ENCODE measurements at regions not wholly inside any gene's neighbourhood (a gene's known extent, or its start where the extent isn't known, plus 50 kb on each side); places are given as distances from the start of the nearest gene placed in this dataset.

DNA sequence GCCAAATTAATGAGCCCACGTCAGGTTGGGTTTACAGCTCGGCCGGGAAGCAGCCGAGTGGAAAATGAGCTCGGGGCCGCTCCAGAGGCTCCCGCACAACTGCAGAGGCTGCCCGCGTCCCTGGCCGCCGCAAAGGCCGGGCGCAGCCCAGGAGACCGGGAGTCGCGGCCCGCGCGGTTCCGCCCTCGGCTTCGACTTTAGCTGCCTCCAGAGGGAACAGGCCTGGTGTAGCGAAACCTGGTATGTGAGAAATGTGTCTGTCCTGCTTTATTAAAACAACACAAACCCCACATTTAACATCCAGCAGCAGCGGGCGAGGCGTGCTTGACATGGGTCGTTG, 66.2 kb downstream of the FOXD1 start:
- no peaks in the 10 kb centered on the region for H3K27me3 ChIP-seq (ENCODE audit: insufficient read depth, low read length)
- H3K4ac ChIP-seq (ENCODE audit: low read depth, low read length) = no peak overlapping the region
- H3K27ac Mint-ChIP-seq = no peak overlapping the region
- H3K9me3 ChIP-seq (ENCODE audit: control insufficient read depth, low read depth, low read length) = no peaks in the 10 kb centered on the region
- no peak overlapping the region for H3K4me2 ChIP-seq (ENCODE audit: insufficient read depth, insufficient read length, low read length)
- H3K79me2 ChIP-seq (ENCODE audit: insufficient read depth, low read length) = no peaks in the 10 kb centered on the region
- H3K4me1 ChIP-seq (ENCODE audit: insufficient read depth, low read length) = no peaks in the 10 kb centered on the region
- TF ChIP-seq, protein P1, sequence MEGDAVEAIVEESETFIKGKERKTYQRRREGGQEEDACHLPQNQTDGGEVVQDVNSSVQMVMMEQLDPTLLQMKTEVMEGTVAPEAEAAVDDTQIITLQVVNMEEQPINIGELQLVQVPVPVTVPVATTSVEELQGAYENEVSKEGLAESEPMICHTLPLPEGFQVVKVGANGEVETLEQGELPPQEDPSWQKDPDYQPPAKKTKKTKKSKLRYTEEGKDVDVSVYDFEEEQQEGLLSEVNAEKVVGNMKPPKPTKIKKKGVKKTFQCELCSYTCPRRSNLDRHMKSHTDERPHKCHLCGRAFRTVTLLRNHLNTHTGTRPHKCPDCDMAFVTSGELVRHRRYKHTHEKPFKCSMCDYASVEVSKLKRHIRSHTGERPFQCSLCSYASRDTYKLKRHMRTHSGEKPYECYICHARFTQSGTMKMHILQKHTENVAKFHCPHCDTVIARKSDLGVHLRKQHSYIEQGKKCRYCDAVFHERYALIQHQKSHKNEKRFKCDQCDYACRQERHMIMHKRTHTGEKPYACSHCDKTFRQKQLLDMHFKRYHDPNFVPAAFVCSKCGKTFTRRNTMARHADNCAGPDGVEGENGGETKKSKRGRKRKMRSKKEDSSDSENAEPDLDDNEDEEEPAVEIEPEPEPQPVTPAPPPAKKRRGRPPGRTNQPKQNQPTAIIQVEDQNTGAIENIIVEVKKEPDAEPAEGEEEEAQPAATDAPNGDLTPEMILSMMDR (conservative IDR thresholded peaks at IDR 0.05) = no peak
- no peaks in the 10 kb centered on the region for H4K20me1 ChIP-seq (ENCODE audit: control insufficient read depth, insufficient read depth, insufficient read length)
- no peak overlapping the region for H3K9ac ChIP-seq (ENCODE audit: extremely low read depth, insufficient read length, low read length)
- no peak overlapping the region for H3T11ph ChIP-seq (ENCODE audit: low read length)
- H3K23me2 ChIP-seq (ENCODE audit: insufficient read length, low read depth, low read length, poor library complexity, severe bottlenecking) = no peaks in the 10 kb centered on the region
- DNase-seq = peak; percentile 42
- H4K8ac ChIP-seq (replicated peaks; ENCODE audit: insufficient read length, low read depth, low read length) = no peak overlapping the region
- no peak overlapping the region for H4K5ac ChIP-seq (ENCODE audit: insufficient read length, low read depth, low read length)
- H3K79me1 ChIP-seq (ENCODE audit: insufficient read depth, low read depth, low read length, poor library complexity, severe bottlenecking) = no peaks in the 10 kb centered on the region
- WGBS (ENCODE audit: extremely low coverage, insufficient read length, low lambda C conversion rate) = no CpG with 5 or more reads among the region's 27 CpGs
- H2BK15ac ChIP-seq (ENCODE audit: low read depth, low read length) = no peak overlapping the region
- H2BK5ac ChIP-seq (ENCODE audit: insufficient read length, low read length) = no peak overlapping the region
- no peak overlapping the region for H4K91ac ChIP-seq (ENCODE audit: insufficient read length, low read depth, low read length)
- H3K36me3 Mint-ChIP-seq (ENCODE audit: insufficient read depth in 1 of 3, low read depth in 3 of 3) = peaks cover 8 to 14% (median 10%) of the 10 kb centered on the region in 3 experiments
- H3K9me3 Mint-ChIP-seq = peaks cover 13 to 16% of the 10 kb centered on the region in 2 experiments
- H3K27ac ChIP-seq (ENCODE audit: insufficient read length, low read depth, low read length) = no peak overlapping the region
- no peak overlapping the region for H3K56ac ChIP-seq (ENCODE audit: insufficient read length, low read depth, low read length)
- peaks cover 10 to 11% of the 10 kb centered on the region in 2 experiments for H3K4me1 Mint-ChIP-seq
- H2AFZ ChIP-seq (ENCODE audit: low read length) = no peak overlapping the region
- H3K14ac ChIP-seq (ENCODE audit: insufficient read depth, low read length) = no peak overlapping the region
- no peak overlapping the region for H2BK120ac ChIP-seq (ENCODE audit: low read depth, low read length, poor library complexity, severe bottlenecking)
- H2AK5ac ChIP-seq (ENCODE audit: insufficient read length, low read length) = no peak overlapping the region
- no peak overlapping the region for H3K18ac ChIP-seq (ENCODE audit: insufficient read length, low read depth, low read length)
- no peak overlapping the region for H3K23ac ChIP-seq (ENCODE audit: insufficient read length, low read depth, low read length)
- H3K4me3 Mint-ChIP-seq = no peak overlapping the region
- no peak overlapping the region for H2BK20ac ChIP-seq (ENCODE audit: low read depth, low read length, poor library complexity, severe bottlenecking)
- peaks cover 5% of the 10 kb centered on the region for H3K27me3 Mint-ChIP-seq (ENCODE audit: low read depth)
- no peak overlapping the region for H2BK12ac ChIP-seq (ENCODE audit: insufficient read length, low read depth, low read length)

All from H9 (cell line).